Osteocyte (in vitro differentiated cells): ENCODE measurements at regions not wholly inside any gene's neighbourhood (a gene's known extent, or its start where the extent isn't known, plus 50 kb on each side); places are given as distances from the start of the nearest gene placed in this dataset.

Experiments
- DNase-seq: peaks from one replicate; pipeline ENCODE4 v3.0.0; 2021; ENCODE audit warnings: mixed read lengths; ENCODE audit not compliant: unreplicated experiment; ENCODE audit errors: extremely low spot score
- H3K27ac Mint-ChIP-seq: one replicate; pipeline ENCODE4 v1.8.0; 2021; ENCODE audit warnings: mild to moderate bottlenecking, mixed read lengths; ENCODE audit not compliant: unreplicated experiment
- H3K27me3 Mint-ChIP-seq: one replicate; pipeline ENCODE4 v1.8.0; 2021; ENCODE audit warnings: mixed read lengths; ENCODE audit not compliant: unreplicated experiment
- H3K36me3 Mint-ChIP-seq: one replicate; pipeline ENCODE4 v1.8.0; 2021; ENCODE audit warnings: mixed read lengths; ENCODE audit not compliant: unreplicated experiment
- H3K4me1 Mint-ChIP-seq: one replicate; pipeline ENCODE4 v1.8.0; 2021; ENCODE audit warnings: mixed read lengths; ENCODE audit not compliant: unreplicated experiment
- H3K4me3 Mint-ChIP-seq: one replicate; pipeline ENCODE4 v1.8.0; 2021; ENCODE audit warnings: mild to moderate bottlenecking, moderate library complexity, mixed read lengths; ENCODE audit not compliant: unreplicated experiment
- H3K9me3 Mint-ChIP-seq: one replicate; pipeline ENCODE4 v1.8.0; 2021; ENCODE audit warnings: mixed read lengths; ENCODE audit not compliant: unreplicated experiment
- CTCF ChIP-seq: fragments of 200-600 bp; sonication (generic); IDR thresholded peaks from 2 replicates; pipeline ENCODE4 v1.5.0; 2021; ENCODE audit warnings: antibody characterized with exemption, mild to moderate bottlenecking, moderate library complexity

- no peaks in the 10 kb centered on the region for H3K36me3 Mint-ChIP-seq
- TF ChIP-seq CTCF = no peak
- no peak overlapping the region for H3K27ac Mint-ChIP-seq
- no peak overlapping the region for H3K4me3 Mint-ChIP-seq
- no peaks in the 10 kb centered on the region for H3K9me3 Mint-ChIP-seq
- H3K27me3 Mint-ChIP-seq = no peaks in the 10 kb centered on the region
- H3K4me1 Mint-ChIP-seq = peaks cover 53% of the 10 kb centered on the region
- no peak for DNase-seq
These were observed 207.1 kb upstream of the CIBAR2 start for GRCh38 chr16:85319208-85319983.

- H3K36me3 Mint-ChIP-seq = no peaks in the 10 kb centered on the region
These were observed 207.7 kb upstream of the CIBAR2 start for GRCh38 chr16:85319984-85320440.

GRCh38 chr16:85320677-85321385 lies 208.6 kb upstream of the CIBAR2 start:
- no peak for TF ChIP-seq CTCF
- no peak overlapping the region for H3K4me3 Mint-ChIP-seq
- H3K36me3 Mint-ChIP-seq = no peaks in the 10 kb centered on the region
- DNase-seq = no peak
- H3K27me3 Mint-ChIP-seq = no peaks in the 10 kb centered on the region
- H3K4me1 Mint-ChIP-seq = peaks cover 50% of the 10 kb centered on the region
- H3K27ac Mint-ChIP-seq = peak overlapping the region; percentile 89
- H3K9me3 Mint-ChIP-seq = no peaks in the 10 kb centered on the region

More at GRCh38 chr16:85319984-85320440, 207.7 kb upstream of the CIBAR2 start:
- no peak for DNase-seq
- TF ChIP-seq CTCF = no peak
- Mint-ChIP-seq H3K4me3 (no peak overlapping the region), H3K27me3 (no peaks in the 10 kb centered on the region), H3K9me3 (no peaks in the 10 kb centered on the region), H3K4me1 (peaks cover 50% of the 10 kb centered on the region), H3K27ac (no peak overlapping the region)

GRCh38 chr16:85321509-85322271 lies 209.4 kb upstream of the CIBAR2 start:
- TF ChIP-seq CTCF = no peak
- DNase-seq = peak; percentile 90
- Mint-ChIP-seq H3K9me3 (no peaks in the 10 kb centered on the region), H3K36me3 (no peaks in the 10 kb centered on the region), H3K27me3 (no peaks in the 10 kb centered on the region), H3K27ac (peak overlapping the region; percentile 89), H3K4me3 (no peak overlapping the region), H3K4me1 (peaks cover 51% of the 10 kb centered on the region)
